ENCODE measurements at regions not wholly inside any gene's neighbourhood (a gene's known extent, or its start where the extent isn't known, plus 50 kb on each side); places are given as distances from the start of the nearest gene placed in this dataset.

- no peak for TF ChIP-seq CTCF (IDR thresholded peaks at IDR 0.05)
These were observed 97.0 kb upstream of the NCK2 start for GRCh38 chr2:105647731-105648130.

- TF ChIP-seq CTCF (IDR thresholded peaks at IDR 0.05): no peak
These were observed 98.0 kb upstream of the NCK2 start for GRCh38 chr2:105646774-105647076.

GRCh38 chr2:105645938-105646773 lies 98.6 kb upstream of the NCK2 start:
- no peak for TF ChIP-seq CTCF (IDR thresholded peaks at IDR 0.05)

GRCh38 chr2:105645031-105645937 lies 99.4 kb upstream of the NCK2 start:
- TF ChIP-seq CTCF (IDR thresholded peaks at IDR 0.05): no peak

GRCh38 chr2:105644174-105644980 lies 100.3 kb upstream of the NCK2 start:
- no peak for TF ChIP-seq CTCF (IDR thresholded peaks at IDR 0.05)

GRCh38 chr2:105643405-105644173 lies 101.1 kb upstream of the NCK2 start:
- TF ChIP-seq CTCF (IDR thresholded peaks at IDR 0.05): no peak

Data from LNCAP (cell line).